Hematopoietic multipotent progenitor cell treated with erythropoietin and hydrocortisone succinate and interleukin-3 and kit ligand, for 6 days (in vitro differentiated cells): ENCODE measurements at regions not wholly inside any gene's neighbourhood (a gene's known extent, or its start where the extent isn't known, plus 50 kb on each side); places are given as distances from the start of the nearest gene placed in this dataset.

ENCODE experiments used
- DNase-seq: peaks from one replicate; pipeline ENCODE4 v3.0.0-alpha.2; 2015

GRCh38 chr2:151029406-151030157, 232.1 kb downstream of the RBM43 start:
- no peak for DNase-seq

- DNase-seq, result no peak
These were observed 232.9 kb downstream of the RBM43 start for GRCh38 chr2:151028691-151029176.

GRCh38 chr2:151027151-151027550, 234.5 kb downstream of the RBM43 start:
- no peak for DNase-seq

GRCh38 chr2:151025816-151026215, 235.8 kb downstream of the RBM43 start:
- no peak for DNase-seq

GRCh38 chr2:151024696-151025251, 236.9 kb downstream of the RBM43 start:
- DNase-seq, result no peak

GRCh38 chr2:151021747-151022452, 239.8 kb downstream of the RBM43 start:
- DNase-seq, result no peak

- DNase-seq, result peak; percentile 2
These were observed 241.3 kb downstream of the RBM43 start for GRCh38 chr2:151020411-151020810.

- no peak for DNase-seq
These were observed 252.1 kb downstream of the RBM43 start for GRCh38 chr2:151009437-151010175.

GRCh38 chr2:151007365-151007764, 254.3 kb downstream of the RBM43 start:
- no peak for DNase-seq

GRCh38 chr2:151002959-151003600, 258.6 kb downstream of the RBM43 start:
- no peak for DNase-seq

- no peak for DNase-seq
These were observed 263.8 kb downstream of the RBM43 start for GRCh38 chr2:150997702-150998440.

- no peak for DNase-seq
These were observed 264.6 kb downstream of the RBM43 start for GRCh38 chr2:150997066-150997465.

- DNase-seq, result no peak
These were observed 267.6 kb downstream of the RBM43 start for GRCh38 chr2:150994076-150994475.

GRCh38 chr2:150989969-150990368, 271.7 kb downstream of the RBM43 start:
- no peak for DNase-seq

- no peak for DNase-seq
These were observed 275.9 kb downstream of the RBM43 start for GRCh38 chr2:150985741-150986140.

GRCh38 chr2:150983314-150983897, 278.3 kb downstream of the RBM43 start:
- no peak for DNase-seq

GRCh38 chr2:150981826-150982225, 279.8 kb downstream of the RBM43 start:
- DNase-seq, result no peak

GRCh38 chr2:150978053-150978452, 283.6 kb downstream of the RBM43 start:
- DNase-seq, result no peak

- DNase-seq, result no peak
These were observed 284.4 kb downstream of the RBM43 start for GRCh38 chr2:150977296-150977695.

GRCh38 chr2:150976604-150977003, 285.1 kb downstream of the RBM43 start:
- no peak for DNase-seq

GRCh38 chr2:150974864-150975263, 286.8 kb downstream of the RBM43 start:
- no peak for DNase-seq

GRCh38 chr2:150974234-150974633, 287.4 kb downstream of the RBM43 start:
- no peak for DNase-seq
